HCT116 (cell line): ENCODE measurements at regions not wholly inside any gene's neighbourhood (a gene's known extent, or its start where the extent isn't known, plus 50 kb on each side); places are given as distances from the start of the nearest gene placed in this dataset.

Experiments
- ATAC-seq: fragments of 200-7000 bp; cut with Tn5 transposase; 2 replicates; pipeline ENCODE4 v1.9.1; 2020; ENCODE audit warnings: mild to moderate bottlenecking, moderate library complexity
- BruUV-seq: library from RNA; stranded (reverse); fragments of 400-500 nt; replicated peaks from 2 replicates; lab custom pipeline; 2021; lab: Mats Ljungman, UMichigan
- CTCF ChIA-PET: fragments of 300-600 bp; sonication (Branson Sonifier 250); formaldehyde crosslinking; loops from one replicate; lab custom pipeline; 2021; ENCODE audit warnings: antibody characterized with exemption; lab: Charles Lee
- POLR2A ChIA-PET: fragments of 300-600, 350-600 bp; sonication (Branson Sonifier 250); formaldehyde crosslinking; loops from one replicate; lab custom pipeline; 2021; ENCODE audit warnings: antibody characterized with exemption; lab: Charles Lee
- RAD21 ChIA-PET, 2 experiments: fragments of 300-600 bp; sonication (Branson Sonifier 250); formaldehyde crosslinking; loops; one replicate each; lab custom pipeline; 2023; ENCODE audit warnings: low total read pairs in 2 of 2; ENCODE audit not compliant: uncharacterized antibody in 2 of 2, unreplicated experiment in 2 of 2, low non-redundant PET in 1 of 2; lab: Charles Lee
- DNase-seq: peaks from one replicate; pipeline ENCODE4 v3.0.0-alpha.2; 2010; ENCODE audit warnings: low read depth, low spot score
- H2AFZ ChIP-seq: fragments of 200-600 bp; shearing (Covaris generic), sonication (generic); 2 replicates; pipeline ENCODE4 v1.6.1; 2017; ENCODE audit warnings: low read depth, mixed run types, mixed read lengths, antibody characterized with exemption, low read length; ENCODE audit not compliant: poor library complexity, severe bottlenecking
- H3K27ac ChIP-seq: 2 replicates; pipeline ENCODE4 v1.5.1; 2012; ENCODE audit warnings: low read depth, low read length
- H3K27me3 ChIP-seq: fragments of 200-600 bp; sonication (generic); 2 replicates; pipeline ENCODE4 v1.6.1; 2016; ENCODE audit warnings: mixed run types, low read length, mixed read lengths; ENCODE audit not compliant: insufficient read depth
- H3K36me3 ChIP-seq, 2 experiments: fragments of 200-500 bp in 1 of 2; fragments of 200-600 bp in 1 of 2; sonication (Bioruptor generic) in 1 of 2; sonication (generic) in 1 of 2; 2 replicates each; pipeline versions ENCODE4 v1.5.1 to v1.6.1; 2014 to 2016; ENCODE audit warnings: low read length in 2 of 2, inconsistent platforms in 1 of 2, mixed read lengths in 1 of 2, mixed run types in 1 of 2; ENCODE audit not compliant: insufficient read depth in 2 of 2, control insufficient read depth in 1 of 2
- H3K4me1 ChIP-seq, 2 experiments: fragments of 200-600 bp in 1 of 2; sonication (generic) in 1 of 2; 2 replicates each; pipeline versions ENCODE4 v1.5.1 to v1.6.1; 2012 to 2017; ENCODE audit warnings: low read length in 2 of 2, inconsistent platforms in 1 of 2, mild to moderate bottlenecking in 1 of 2, mixed read lengths in 1 of 2, mixed run types in 1 of 2, moderate library complexity in 1 of 2; ENCODE audit not compliant: insufficient read depth in 2 of 2, control insufficient read depth in 1 of 2
- H3K4me2 ChIP-seq: fragments of 200-600 bp; sonication (generic); 2 replicates; pipeline ENCODE4 v1.6.1; 2017; ENCODE audit warnings: mixed run types, low read length, mixed read lengths
- H3K4me3 ChIP-seq, 2 experiments: fragments of 200-600 bp in 1 of 2; sonication (generic) in 1 of 2; replicated peaks in 1 of 2; 2 replicates each; pipeline ENCODE4 v1.5.1; 2011 to 2016; ENCODE audit warnings: low read length in 2 of 2, control low read depth in 1 of 2, low read depth in 1 of 2, mild to moderate bottlenecking in 1 of 2, mixed read lengths in 1 of 2, mixed run types in 1 of 2
- H3K79me2 ChIP-seq: fragments of 200-600 bp; sonication (generic); 2 replicates; pipeline ENCODE4 v1.6.1; 2017; ENCODE audit warnings: mild to moderate bottlenecking, mixed run types, low read length, moderate library complexity, mixed read lengths; ENCODE audit not compliant: insufficient read depth
- H3K9ac ChIP-seq: fragments of 200-600 bp; sonication (generic); 2 replicates; pipeline ENCODE4 v1.6.1; 2016; ENCODE audit warnings: low read length, mixed read lengths
- H3K9me2 ChIP-seq: fragments of 200-600 bp; sonication (generic), shearing (Covaris generic); 2 replicates; pipeline ENCODE4 v1.6.1; 2017; ENCODE audit warnings: mixed run types, mild to moderate bottlenecking, moderate library complexity; ENCODE audit not compliant: insufficient read depth
- H3K9me3 ChIP-seq, 2 experiments: fragments of 200-500 bp in 1 of 2; fragments of 200-600 bp in 1 of 2; sonication (Bioruptor generic) in 1 of 2; sonication (generic) in 1 of 2; 2 replicates each; pipeline ENCODE4 v1.6.1; 2014 to 2017; ENCODE audit warnings: low read length in 2 of 2, mixed read lengths in 2 of 2, inconsistent platforms in 1 of 2, low read depth in 1 of 2, mild to moderate bottlenecking in 1 of 2, mixed run types in 1 of 2, moderate library complexity in 1 of 2; ENCODE audit not compliant: control insufficient read depth in 1 of 2, insufficient read depth in 1 of 2
- H4K20me1 ChIP-seq: fragments of 200-600 bp; sonication (generic), shearing (Covaris generic); 2 replicates; pipeline ENCODE4 v1.6.1; 2017; ENCODE audit warnings: mixed run types, mild to moderate bottlenecking, moderate library complexity; ENCODE audit not compliant: insufficient read depth
- CBX3 ChIP-seq: IDR thresholded peaks from 2 replicates; pipeline ENCODE4 v1.6.1; 2012; ENCODE audit warnings: low read depth
- EGR1 ChIP-seq: IDR thresholded peaks from 2 replicates; pipeline ENCODE4 v1.6.1; 2012; ENCODE audit warnings: low read depth
- EZH2 ChIP-seq: fragments of 200-600 bp; sonication (generic); IDR thresholded peaks from 2 replicates; pipeline ENCODE4 v1.6.1; 2017; ENCODE audit warnings: antibody characterized with exemption, mixed run types
- EZH2phosphoT487 ChIP-seq: fragments of 200-600 bp; IDR thresholded peaks from 2 replicates; pipeline ENCODE4 v1.6.1; 2018; ENCODE audit warnings: antibody characterized with exemption, borderline replicate concordance
- FOSL1 ChIP-seq: IDR thresholded peaks from 2 replicates; pipeline ENCODE4 v1.6.1; 2012; ENCODE audit warnings: low read depth
- JUND ChIP-seq: IDR thresholded peaks from 2 replicates; pipeline ENCODE4 v1.6.1; 2012
- POLR2A ChIP-seq: IDR thresholded peaks from 2 replicates; pipeline ENCODE4 v1.7.0; 2011; ENCODE audit warnings: borderline replicate concordance; ENCODE audit not compliant: insufficient read depth, insufficient read length; ENCODE audit errors: extremely low read depth
- POLR2AphosphoS5 ChIP-seq: IDR thresholded peaks from 2 replicates; pipeline ENCODE4 v1.6.1; 2011; ENCODE audit warnings: mild to moderate bottlenecking, low read depth, low read length, moderate library complexity
- SIN3A ChIP-seq: IDR thresholded peaks from 2 replicates; pipeline ENCODE4 v1.6.1; 2012; ENCODE audit warnings: low read depth
- SP1 ChIP-seq: IDR thresholded peaks from 2 replicates; pipeline ENCODE4 v1.6.1; 2012; ENCODE audit warnings: low read depth
- TCF7L2 ChIP-seq: IDR thresholded peaks from 2 replicates; pipeline ENCODE4 v1.7.0; 2011; ENCODE audit warnings: borderline replicate concordance, inconsistent platforms; ENCODE audit not compliant: insufficient read depth, insufficient read length; ENCODE audit errors: extremely low read depth
- YY1 ChIP-seq: IDR thresholded peaks from 2 replicates; pipeline ENCODE4 v1.6.1; 2011; ENCODE audit warnings: low read length, low read depth, moderate library complexity, mild to moderate bottlenecking; ENCODE audit not compliant: insufficient replicate concordance; ENCODE audit errors: extremely low read depth
- ZFX ChIP-seq: fragments of 450-650 bp; IDR thresholded peaks from 2 replicates; pipeline ENCODE4 v1.6.1; 2017
- intact Hi-C: fragments of 100-400 bp; cut with micrococcal nuclease; formaldehyde crosslinking; loops from 2 replicates; pipeline ENCODE4 v1.10.0; 2022
- TF ChIP-seq, protein P1 (sequence below): IDR thresholded peaks from 2 replicates; pipeline ENCODE4 v1.6.1; 2011; ENCODE audit warnings: mild to moderate bottlenecking, low read length, moderate library complexity; ENCODE audit not compliant: insufficient replicate concordance; ENCODE audit errors: extremely low read depth
- TF ChIP-seq, protein P2 (sequence below): IDR thresholded peaks from 2 replicates; pipeline ENCODE4 v1.6.1; 2012
- TF ChIP-seq, protein P3 (sequence below), 3 experiments: fragments of 200-600 bp in 1 of 3; sonication (generic) in 1 of 3; IDR thresholded peaks in 2 of 3; conservative IDR thresholded peaks in 1 of 3; 2 replicates each; pipeline ENCODE4 v1.5.1; 2012 to 2017; ENCODE audit warnings: low read depth in 2 of 3, low read length in 2 of 3, antibody characterized with exemption in 1 of 3, borderline replicate concordance in 1 of 3, control low read depth in 1 of 3, mild to moderate bottlenecking in 1 of 3, mixed read lengths in 1 of 3, mixed run types in 1 of 3, moderate library complexity in 1 of 3; ENCODE audit not compliant: insufficient read depth in 1 of 3
- TF ChIP-seq, protein P4 (sequence below): IDR thresholded peaks from 2 replicates; pipeline ENCODE4 v1.6.1; 2012; ENCODE audit warnings: low read depth
- TF ChIP-seq, protein P5 (sequence below): IDR thresholded peaks from 2 replicates; pipeline ENCODE4 v1.6.1; 2012

DNA sequence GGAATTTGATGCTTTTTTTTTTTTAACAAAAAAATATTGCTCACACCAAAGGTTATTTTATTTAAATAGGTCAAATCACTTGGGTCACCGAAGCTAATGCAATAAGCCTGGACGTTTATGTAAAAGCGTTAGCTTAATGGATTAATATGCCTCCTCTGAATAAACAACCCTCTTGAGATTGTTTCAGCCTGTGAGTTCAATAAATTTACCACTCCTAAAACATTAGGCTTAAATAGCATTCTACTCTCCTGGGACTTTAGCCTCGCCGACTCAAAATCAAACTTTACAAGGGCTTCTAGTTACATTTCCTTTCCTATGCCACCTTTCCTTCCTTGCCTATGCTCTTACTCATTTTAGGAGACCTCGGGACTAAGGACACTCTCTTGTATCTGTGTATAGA lies 79.3 kb downstream of the DNAJB9 start:
- H3K4me1 ChIP-seq, result 0 out of 4 replicates have a peak, but pooled peaks cover 0 to 2% of the 10 kb centered on the region in 2 experiments
- intact Hi-C loops, result no loop called here
- BruUV-seq, result no TSS peak
- H3K4me2 ChIP-seq, result no peak overlapping the region
- H2AFZ ChIP-seq, result no peak overlapping the region
- no peaks in the 10 kb centered on the region for H3K79me2 ChIP-seq
- ChIA-PET RAD21 (no interaction called here), POLR2A (no interaction called here), CTCF (no interaction called here)
- no peak overlapping the region for H3K9ac ChIP-seq
- TF ChIP-seq, protein P1, sequence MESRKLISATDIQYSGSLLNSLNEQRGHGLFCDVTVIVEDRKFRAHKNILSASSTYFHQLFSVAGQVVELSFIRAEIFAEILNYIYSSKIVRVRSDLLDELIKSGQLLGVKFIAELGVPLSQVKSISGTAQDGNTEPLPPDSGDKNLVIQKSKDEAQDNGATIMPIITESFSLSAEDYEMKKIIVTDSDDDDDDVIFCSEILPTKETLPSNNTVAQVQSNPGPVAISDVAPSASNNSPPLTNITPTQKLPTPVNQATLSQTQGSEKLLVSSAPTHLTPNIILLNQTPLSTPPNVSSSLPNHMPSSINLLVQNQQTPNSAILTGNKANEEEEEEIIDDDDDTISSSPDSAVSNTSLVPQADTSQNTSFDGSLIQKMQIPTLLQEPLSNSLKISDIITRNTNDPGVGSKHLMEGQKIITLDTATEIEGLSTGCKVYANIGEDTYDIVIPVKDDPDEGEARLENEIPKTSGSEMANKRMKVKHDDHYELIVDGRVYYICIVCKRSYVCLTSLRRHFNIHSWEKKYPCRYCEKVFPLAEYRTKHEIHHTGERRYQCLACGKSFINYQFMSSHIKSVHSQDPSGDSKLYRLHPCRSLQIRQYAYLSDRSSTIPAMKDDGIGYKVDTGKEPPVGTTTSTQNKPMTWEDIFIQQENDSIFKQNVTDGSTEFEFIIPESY, result no peak
- TF ChIP-seq YY1 (no peak), FOSL1 (no peak), SIN3A (no peak), TCF7L2 (no peak), ZFX (no peak), CBX3 (no peak), SP1 (no peak), EZH2 (no peak), POLR2A (no peak), POLR2AphosphoS5 (no peak), JUND (no peak), EZH2phosphoT487 (no peak), EGR1 (no peak)
- TF ChIP-seq, protein P2, sequence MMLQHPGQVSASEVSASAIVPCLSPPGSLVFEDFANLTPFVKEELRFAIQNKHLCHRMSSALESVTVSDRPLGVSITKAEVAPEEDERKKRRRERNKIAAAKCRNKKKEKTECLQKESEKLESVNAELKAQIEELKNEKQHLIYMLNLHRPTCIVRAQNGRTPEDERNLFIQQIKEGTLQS, result no peak
- TF ChIP-seq, protein P3, sequence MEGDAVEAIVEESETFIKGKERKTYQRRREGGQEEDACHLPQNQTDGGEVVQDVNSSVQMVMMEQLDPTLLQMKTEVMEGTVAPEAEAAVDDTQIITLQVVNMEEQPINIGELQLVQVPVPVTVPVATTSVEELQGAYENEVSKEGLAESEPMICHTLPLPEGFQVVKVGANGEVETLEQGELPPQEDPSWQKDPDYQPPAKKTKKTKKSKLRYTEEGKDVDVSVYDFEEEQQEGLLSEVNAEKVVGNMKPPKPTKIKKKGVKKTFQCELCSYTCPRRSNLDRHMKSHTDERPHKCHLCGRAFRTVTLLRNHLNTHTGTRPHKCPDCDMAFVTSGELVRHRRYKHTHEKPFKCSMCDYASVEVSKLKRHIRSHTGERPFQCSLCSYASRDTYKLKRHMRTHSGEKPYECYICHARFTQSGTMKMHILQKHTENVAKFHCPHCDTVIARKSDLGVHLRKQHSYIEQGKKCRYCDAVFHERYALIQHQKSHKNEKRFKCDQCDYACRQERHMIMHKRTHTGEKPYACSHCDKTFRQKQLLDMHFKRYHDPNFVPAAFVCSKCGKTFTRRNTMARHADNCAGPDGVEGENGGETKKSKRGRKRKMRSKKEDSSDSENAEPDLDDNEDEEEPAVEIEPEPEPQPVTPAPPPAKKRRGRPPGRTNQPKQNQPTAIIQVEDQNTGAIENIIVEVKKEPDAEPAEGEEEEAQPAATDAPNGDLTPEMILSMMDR (IDR thresholded peaks at IDR 0.05 in 2 of 3, conservative IDR thresholded peaks at IDR 0.05 in 1 of 3; ENCODE audit: borderline replicate concordance in 1 of 3, insufficient read depth in 1 of 3, low read depth in 2 of 3, low read length in 2 of 3), result no peak
- TF ChIP-seq, protein P4, sequence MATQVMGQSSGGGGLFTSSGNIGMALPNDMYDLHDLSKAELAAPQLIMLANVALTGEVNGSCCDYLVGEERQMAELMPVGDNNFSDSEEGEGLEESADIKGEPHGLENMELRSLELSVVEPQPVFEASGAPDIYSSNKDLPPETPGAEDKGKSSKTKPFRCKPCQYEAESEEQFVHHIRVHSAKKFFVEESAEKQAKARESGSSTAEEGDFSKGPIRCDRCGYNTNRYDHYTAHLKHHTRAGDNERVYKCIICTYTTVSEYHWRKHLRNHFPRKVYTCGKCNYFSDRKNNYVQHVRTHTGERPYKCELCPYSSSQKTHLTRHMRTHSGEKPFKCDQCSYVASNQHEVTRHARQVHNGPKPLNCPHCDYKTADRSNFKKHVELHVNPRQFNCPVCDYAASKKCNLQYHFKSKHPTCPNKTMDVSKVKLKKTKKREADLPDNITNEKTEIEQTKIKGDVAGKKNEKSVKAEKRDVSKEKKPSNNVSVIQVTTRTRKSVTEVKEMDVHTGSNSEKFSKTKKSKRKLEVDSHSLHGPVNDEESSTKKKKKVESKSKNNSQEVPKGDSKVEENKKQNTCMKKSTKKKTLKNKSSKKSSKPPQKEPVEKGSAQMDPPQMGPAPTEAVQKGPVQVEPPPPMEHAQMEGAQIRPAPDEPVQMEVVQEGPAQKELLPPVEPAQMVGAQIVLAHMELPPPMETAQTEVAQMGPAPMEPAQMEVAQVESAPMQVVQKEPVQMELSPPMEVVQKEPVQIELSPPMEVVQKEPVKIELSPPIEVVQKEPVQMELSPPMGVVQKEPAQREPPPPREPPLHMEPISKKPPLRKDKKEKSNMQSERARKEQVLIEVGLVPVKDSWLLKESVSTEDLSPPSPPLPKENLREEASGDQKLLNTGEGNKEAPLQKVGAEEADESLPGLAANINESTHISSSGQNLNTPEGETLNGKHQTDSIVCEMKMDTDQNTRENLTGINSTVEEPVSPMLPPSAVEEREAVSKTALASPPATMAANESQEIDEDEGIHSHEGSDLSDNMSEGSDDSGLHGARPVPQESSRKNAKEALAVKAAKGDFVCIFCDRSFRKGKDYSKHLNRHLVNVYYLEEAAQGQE, result no peak
- TF ChIP-seq, protein P5, sequence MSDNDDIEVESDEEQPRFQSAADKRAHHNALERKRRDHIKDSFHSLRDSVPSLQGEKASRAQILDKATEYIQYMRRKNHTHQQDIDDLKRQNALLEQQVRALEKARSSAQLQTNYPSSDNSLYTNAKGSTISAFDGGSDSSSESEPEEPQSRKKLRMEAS, result no peak
- no peaks in the 10 kb centered on the region for H3K36me3 ChIP-seq
- ATAC-seq (no peak), DNase-seq (no peak)
- H3K27ac ChIP-seq, result no peak overlapping the region
- no peaks in the 10 kb centered on the region for H3K9me2 ChIP-seq
- H3K9me3 ChIP-seq, result no peaks in the 10 kb centered on the region
- H3K27me3 ChIP-seq, result no peaks in the 10 kb centered on the region
- H4K20me1 ChIP-seq, result no peaks in the 10 kb centered on the region
- no peak overlapping the region for H3K4me3 ChIP-seq
